ENCODE measurements at regions not wholly inside any gene's neighbourhood (a gene's known extent, or its start where the extent isn't known, plus 50 kb on each side); places are given as distances from the start of the nearest gene placed in this dataset.

DNA sequence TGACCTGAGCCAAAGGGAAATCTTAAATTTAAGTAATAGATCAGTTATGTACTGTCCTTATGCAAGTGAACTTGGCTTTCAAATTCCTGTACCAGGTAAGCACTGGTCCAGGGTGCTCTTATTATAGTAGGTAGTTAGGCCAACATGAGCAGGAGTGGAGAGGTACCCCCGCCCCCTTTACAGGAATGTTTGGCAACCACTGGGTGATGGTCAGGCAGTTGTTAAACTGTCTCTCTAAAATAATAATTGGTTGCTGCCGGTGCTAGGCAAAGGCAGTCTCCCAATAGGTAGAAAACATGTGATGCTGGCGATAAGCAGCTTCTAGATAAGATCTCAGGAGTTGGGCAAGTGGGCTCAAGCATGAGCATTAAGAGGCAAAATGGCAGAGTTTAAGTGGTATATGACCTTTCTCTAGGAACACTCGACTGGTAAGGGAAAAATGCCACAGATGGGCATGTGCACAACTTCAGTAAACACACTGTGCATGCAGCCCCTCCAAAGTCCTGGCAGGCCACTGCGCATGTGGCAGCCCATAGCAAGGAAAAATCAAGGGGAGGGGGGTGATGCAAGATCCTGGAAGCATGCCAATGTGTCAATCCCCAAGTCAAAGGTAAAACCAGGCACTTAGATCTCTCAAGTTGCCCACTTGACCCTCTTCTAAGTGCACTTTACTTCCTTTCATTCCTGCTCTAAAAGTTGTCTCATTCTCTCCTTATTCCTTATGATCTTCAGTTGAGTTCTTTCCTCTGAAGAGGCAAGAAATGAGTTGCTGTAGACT is 1239.7 kb downstream of the C4orf33 start:
- no peaks in the 10 kb centered on the region for H3K36me3 ChIP-seq (ENCODE audit: control insufficient read depth, insufficient read depth, low read length)
- ChIA-PET CTCF (no interaction called here), POLR2A (no interaction called here)
- TF ChIP-seq, protein P1, sequence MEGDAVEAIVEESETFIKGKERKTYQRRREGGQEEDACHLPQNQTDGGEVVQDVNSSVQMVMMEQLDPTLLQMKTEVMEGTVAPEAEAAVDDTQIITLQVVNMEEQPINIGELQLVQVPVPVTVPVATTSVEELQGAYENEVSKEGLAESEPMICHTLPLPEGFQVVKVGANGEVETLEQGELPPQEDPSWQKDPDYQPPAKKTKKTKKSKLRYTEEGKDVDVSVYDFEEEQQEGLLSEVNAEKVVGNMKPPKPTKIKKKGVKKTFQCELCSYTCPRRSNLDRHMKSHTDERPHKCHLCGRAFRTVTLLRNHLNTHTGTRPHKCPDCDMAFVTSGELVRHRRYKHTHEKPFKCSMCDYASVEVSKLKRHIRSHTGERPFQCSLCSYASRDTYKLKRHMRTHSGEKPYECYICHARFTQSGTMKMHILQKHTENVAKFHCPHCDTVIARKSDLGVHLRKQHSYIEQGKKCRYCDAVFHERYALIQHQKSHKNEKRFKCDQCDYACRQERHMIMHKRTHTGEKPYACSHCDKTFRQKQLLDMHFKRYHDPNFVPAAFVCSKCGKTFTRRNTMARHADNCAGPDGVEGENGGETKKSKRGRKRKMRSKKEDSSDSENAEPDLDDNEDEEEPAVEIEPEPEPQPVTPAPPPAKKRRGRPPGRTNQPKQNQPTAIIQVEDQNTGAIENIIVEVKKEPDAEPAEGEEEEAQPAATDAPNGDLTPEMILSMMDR (IDR thresholded peaks at IDR 0.05; ENCODE audit: insufficient read depth, low read depth, low read length) = no peak
- DNase-seq (ENCODE audit: low read depth) = no peak
- no peaks in the 10 kb centered on the region for H3K27me3 ChIP-seq (ENCODE audit: control insufficient read depth, insufficient read depth, low read length)
- no peak overlapping the region for H3K4me3 ChIP-seq (ENCODE audit: low read depth, low read length)

DNA sequence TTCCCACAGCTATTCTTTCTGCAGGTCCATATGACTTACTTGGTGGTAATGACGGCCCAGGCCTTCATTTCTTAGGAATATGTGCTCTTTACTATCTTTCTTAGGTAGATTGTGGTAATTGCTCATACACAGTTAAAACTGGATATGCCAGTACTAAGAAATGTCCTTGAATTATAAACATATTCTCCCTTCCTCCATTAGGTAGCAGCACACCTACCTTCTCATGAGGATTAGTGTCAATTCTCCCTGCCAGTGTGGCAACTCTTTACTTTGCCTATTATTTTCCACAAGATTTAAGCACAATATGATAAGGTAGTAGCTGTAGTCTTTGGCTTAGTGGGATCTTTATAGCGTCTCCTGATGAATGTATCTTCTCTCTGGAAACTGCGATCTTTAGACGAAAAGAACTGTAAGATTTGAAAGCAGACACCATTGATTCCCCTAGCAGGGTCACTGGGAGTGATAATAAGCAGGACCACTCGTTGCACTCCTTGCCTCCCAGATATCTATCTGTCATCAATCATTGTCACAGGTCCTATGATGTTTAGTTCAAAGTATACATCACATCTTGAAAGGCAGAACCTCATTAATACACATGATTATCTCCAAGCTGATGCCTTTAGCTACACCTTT is 1240.7 kb downstream of the C4orf33 start:
- Histone ChIP-seq H3K36me3 (ENCODE audit: control insufficient read depth, insufficient read depth, low read length) (no peaks in the 10 kb centered on the region), H3K27me3 (ENCODE audit: control insufficient read depth, insufficient read depth, low read length) (no peaks in the 10 kb centered on the region), H3K4me3 (ENCODE audit: low read depth, low read length) (no peak overlapping the region)
- ChIA-PET CTCF (no interaction called here), POLR2A (no interaction called here)
- no peak for DNase-seq (ENCODE audit: low read depth)
- TF ChIP-seq, protein P1 (IDR thresholded peaks at IDR 0.05; ENCODE audit: insufficient read depth, low read depth, low read length) = no peak

DNA sequence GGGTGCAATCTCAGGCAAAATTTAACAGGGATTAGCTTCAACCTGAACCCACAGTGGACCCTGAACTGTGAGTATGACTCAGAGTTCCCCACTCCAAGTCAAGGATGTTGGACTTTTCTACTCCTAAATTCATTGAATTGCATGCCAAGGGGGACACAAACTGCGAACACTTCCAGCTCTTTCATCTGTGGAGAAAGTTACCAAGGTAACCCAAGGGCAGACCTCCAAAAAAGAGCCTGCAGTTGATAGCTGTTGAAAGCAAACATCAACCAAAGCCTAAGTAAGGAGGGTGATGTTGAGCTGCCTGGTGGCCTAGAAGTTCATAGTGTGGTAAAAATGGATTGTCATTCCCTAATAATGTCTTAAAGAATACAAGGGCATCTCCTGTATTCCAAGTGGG is 1242.9 kb downstream of the C4orf33 start:
- ChIA-PET CTCF (no interaction called here), POLR2A (no interaction called here)
- Histone ChIP-seq H3K4me3 (ENCODE audit: low read depth, low read length) (no peak overlapping the region), H3K36me3 (ENCODE audit: control insufficient read depth, insufficient read depth, low read length) (no peaks in the 10 kb centered on the region), H3K27me3 (ENCODE audit: control insufficient read depth, insufficient read depth, low read length) (no peaks in the 10 kb centered on the region)
- TF ChIP-seq, protein P1 (IDR thresholded peaks at IDR 0.05; ENCODE audit: insufficient read depth, low read depth, low read length) = no peak
- no peak for DNase-seq (ENCODE audit: low read depth)

DNA sequence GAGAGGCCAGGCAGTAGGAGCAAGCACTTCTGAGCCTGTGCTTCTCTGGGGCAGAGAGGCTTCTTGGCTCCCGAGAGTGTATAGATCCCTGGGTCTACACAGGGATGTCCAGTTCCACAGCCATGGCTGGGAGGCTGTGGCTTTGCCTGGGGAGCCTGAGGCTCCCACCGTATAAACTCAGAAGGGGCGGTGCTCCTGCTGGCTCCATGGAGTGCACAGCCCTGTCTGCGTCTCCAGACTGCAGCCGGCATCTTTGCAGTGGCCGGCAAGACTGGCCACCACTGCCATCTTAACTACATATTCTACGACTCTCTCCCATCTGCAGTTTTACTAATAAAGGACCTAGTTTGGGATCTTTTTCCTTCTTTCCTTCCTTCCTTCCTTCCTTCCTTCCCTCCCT is 1253.8 kb downstream of the C4orf33 start:
- POLR2A ChIA-PET = no interaction called here

DNA sequence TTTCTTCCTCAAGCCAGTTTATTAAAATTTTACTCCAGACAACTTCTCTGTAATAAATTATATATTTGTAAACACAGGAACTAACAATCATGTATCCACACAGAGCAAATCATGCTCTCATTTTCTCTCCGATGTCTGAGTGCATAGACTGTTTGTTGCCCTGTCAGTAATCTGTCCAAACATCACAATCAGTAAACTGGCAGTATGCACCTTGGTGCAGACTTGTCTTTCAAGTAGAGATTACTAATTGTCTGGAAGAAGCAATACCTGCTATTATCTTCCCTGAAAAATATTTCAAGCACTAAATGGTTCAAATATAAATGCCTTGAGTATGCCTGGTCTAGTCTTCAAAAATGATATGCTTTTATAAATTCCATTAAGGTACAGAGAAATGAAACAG is 1260.9 kb downstream of the C4orf33 start:
- CTCF ChIA-PET = no interaction called here
- TF ChIP-seq, protein P1 (IDR thresholded peaks at IDR 0.05; ENCODE audit: insufficient read depth, low read depth, low read length) = no peak
- no peak for DNase-seq (ENCODE audit: low read depth)
- POLR2A ChIA-PET = no interaction called here
- Histone ChIP-seq H3K36me3 (ENCODE audit: control insufficient read depth, insufficient read depth, low read length) (no peaks in the 10 kb centered on the region), H3K27me3 (ENCODE audit: control insufficient read depth, insufficient read depth, low read length) (no peaks in the 10 kb centered on the region), H3K4me3 (ENCODE audit: low read depth, low read length) (no peak overlapping the region)

More for the DNA sequence above, 1253.8 kb downstream of the C4orf33 start:
- no peak overlapping the region for H3K4me3 ChIP-seq (ENCODE audit: low read depth, low read length)
- TF ChIP-seq, protein P1 (IDR thresholded peaks at IDR 0.05; ENCODE audit: insufficient read depth, low read depth, low read length) = no peak
- no peak for DNase-seq (ENCODE audit: low read depth)
- CTCF ChIA-PET = no interaction called here
- H3K36me3 ChIP-seq (ENCODE audit: control insufficient read depth, insufficient read depth, low read length) = no peaks in the 10 kb centered on the region
- no peaks in the 10 kb centered on the region for H3K27me3 ChIP-seq (ENCODE audit: control insufficient read depth, insufficient read depth, low read length)
